ENCODE measurements at regions not wholly inside any gene's neighbourhood (a gene's known extent, or its start where the extent isn't known, plus 50 kb on each side); places are given as distances from the start of the nearest gene placed in this dataset.
A peak's percentile ranks its signal among the peaks of the same experiment; 100 is the strongest.
"Not testable (repeated sequence)": the region's sequence is repeated elsewhere in the genome, so short reads cannot be mapped to it uniquely, and the experiment has no call there.

DNA sequence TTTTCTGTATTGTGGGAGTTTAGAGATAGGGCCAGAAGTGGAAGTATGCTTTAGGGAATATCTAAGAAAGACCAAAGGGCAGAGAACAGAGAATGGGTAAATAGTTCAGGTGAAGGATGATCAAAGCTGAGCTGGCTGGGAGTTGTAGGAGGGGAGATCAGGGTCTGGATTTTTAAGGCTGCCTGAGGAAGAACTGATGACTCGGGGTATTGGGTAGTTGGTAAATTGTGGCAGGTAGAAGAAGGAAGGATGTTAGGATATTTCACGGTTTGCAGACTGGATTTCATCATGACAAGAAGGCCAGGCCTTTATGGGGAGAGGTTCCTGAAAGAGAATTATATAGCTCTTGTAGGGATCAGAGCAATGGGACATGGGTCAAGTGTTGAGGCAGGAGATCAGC, 492.9 kb downstream of the UTRN start:
- DNase-seq (ENCODE audit: low read depth), result no peak

DNA sequence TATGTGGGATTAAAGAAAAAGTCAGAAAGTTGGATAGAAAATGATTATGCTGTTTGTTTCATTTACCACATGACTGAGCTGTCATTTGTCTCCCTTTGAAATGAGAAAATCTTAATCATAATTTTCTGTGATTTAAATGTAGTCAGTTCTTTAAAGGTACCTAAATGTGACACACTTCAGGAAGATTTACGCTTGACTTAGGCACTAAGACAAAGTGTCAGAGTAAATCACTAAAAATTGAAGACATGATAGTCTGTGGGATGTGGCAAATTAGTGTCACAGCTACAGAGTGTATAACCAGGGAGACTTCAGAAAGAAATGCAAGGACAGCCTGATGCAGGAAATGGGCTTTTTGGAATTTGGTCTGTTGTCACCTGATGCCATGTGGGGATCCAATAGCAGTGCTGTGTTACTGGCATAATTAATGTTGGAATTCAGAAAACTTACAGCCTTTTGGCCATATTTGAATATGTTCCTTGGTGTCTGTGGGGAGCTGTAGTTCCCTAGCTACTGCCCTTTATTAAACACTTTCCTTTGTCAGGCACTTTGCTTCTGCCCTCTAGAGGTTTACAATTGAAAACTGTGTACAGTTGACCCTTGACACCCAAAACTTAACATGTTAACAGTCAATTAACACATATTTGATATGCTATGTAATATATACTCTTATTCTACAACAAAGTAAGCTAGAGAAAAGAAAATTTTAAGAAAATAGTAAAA, 493.8 kb downstream of the UTRN start:
- DNase-seq (ENCODE audit: low read depth), result no peak

DNA sequence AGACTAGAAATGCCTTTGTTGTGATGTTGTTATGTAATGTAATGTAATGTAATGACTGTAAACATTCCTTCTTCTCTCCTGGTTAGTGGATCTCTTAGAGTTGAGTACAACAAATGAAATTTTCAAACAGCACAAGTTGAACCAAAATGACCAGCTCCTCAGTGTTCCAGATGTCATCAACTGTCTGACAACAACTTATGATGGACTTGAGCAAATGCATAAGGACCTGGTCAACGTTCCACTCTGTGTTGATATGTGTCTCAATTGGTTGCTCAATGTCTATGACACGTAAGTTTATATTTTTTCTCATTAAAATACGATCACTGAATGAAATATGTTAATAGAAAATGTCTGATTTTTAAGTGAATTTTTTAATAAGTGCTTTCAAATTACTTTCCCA, 496.7 kb downstream of the UTRN start:
- DNase-seq (ENCODE audit: low read depth), result no peak

DNA sequence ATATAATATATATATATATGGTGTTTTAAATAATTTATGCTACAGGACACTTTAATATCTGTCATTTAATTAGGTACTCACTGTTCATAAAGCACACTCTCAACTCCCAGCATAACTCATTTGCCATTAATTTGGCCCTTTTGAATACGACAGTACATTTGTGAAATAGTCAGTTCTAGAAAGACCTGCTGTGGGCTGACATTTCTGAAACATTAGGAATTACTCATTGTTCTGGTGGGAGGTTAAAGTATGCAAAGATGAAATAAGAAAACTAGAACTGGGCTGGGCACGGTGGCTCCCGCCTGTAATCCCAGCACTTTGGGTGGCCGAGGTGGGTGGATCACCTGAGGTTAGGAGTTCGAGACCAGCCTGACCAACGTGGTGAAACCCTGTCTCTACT, 497.5 kb downstream of the UTRN start:
- DNase-seq (ENCODE audit: low read depth), result no peak

DNA sequence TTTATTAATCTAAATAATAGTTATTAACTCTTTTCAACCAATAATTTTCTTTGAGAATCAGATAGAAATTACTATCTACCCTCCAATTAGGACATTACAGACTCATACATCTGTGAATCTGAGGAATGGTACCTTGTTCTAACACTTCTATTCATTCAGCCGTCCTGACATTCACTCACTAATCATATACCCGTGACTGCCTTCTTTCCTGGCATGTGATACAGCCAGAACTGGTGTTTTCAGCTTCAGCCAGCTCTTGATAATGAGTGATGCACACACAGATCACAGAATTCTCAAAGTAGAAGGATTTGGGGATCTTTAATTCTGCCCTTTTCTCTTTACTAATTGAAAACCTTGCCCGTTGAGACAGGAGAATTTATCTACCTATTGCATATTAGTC, 499.9 kb downstream of the UTRN start:
- no peak for DNase-seq (ENCODE audit: low read depth)

DNA sequence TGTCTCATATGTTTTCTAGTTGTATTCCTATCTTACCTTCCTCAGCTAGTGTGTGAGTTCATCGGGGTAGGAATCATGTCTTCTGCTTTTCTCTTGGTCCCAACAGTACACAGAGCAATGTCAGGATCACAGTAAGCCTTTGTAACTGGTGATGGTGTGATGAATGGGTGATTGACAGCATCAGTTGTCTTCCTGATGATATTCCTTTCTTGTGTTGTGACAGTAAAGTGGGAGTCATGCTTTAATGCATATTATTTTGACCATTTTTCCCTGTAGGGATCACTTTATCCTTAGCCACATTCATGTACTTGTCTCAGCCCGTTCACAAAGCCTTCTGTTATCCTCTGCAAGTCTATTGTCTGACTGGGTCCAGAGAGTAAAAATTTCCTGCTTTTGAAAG, 501.7 kb downstream of the UTRN start:
- DNase-seq (ENCODE audit: low read depth), result no peak

DNA sequence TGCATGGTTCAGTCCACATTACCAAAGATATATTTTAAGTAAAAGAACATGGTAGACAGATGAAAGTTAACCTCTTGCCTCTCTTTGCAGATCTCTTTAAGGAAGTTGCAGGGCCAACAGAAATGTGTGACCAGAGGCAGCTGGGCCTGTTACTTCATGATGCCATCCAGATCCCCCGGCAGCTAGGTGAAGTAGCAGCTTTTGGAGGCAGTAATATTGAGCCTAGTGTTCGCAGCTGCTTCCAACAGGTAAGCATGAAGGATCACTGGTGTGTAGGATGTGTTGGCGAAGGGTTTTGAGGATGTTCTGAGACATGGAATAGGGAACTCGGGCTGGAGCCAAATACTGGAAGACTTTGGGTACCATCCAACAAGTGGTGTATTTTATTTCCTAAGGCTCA, 508.6 kb downstream of the UTRN start:
- no peak for DNase-seq (ENCODE audit: low read depth)

DNA sequence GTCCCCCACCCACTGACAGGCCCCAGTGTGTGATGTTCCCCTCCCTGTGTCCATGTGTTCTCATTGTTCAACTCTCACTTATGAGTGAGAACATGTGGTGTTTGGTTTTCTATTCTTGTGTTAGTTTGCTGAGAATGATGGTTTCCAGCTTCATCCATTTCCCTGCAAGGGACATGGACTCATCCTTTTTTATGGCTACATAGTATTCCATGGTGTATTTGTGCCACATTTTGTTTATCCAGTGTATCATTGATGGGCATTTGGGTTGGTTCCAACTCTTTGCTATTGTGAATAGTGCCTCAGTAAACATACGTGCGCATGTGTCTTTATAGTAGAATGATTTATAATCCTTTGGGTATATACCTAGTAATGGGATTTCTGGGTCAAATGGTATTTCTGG, 509.9 kb downstream of the UTRN start:
- not testable (repeated sequence) for DNase-seq (ENCODE audit: low read depth)

DNA sequence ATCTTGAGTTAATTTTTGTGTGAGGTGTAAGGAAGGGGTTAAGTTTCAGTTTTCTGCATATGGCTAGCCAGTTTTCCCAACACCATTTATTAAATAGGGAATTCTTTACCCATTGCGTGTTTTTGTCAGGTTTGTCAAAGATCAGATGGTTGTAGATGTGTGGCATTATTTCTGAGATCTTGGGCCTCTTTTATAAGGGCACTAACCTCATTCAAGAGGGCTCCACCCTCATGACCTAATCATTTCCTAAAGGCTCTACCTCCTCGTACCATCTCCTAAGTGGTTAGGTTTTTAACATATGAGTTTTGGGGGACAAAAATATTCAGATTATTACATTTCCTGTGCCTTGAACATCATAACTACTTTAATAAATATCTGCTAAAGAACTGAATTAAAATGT, 510.9 kb downstream of the UTRN start:
- DNase-seq (ENCODE audit: low read depth), result no peak

DNA sequence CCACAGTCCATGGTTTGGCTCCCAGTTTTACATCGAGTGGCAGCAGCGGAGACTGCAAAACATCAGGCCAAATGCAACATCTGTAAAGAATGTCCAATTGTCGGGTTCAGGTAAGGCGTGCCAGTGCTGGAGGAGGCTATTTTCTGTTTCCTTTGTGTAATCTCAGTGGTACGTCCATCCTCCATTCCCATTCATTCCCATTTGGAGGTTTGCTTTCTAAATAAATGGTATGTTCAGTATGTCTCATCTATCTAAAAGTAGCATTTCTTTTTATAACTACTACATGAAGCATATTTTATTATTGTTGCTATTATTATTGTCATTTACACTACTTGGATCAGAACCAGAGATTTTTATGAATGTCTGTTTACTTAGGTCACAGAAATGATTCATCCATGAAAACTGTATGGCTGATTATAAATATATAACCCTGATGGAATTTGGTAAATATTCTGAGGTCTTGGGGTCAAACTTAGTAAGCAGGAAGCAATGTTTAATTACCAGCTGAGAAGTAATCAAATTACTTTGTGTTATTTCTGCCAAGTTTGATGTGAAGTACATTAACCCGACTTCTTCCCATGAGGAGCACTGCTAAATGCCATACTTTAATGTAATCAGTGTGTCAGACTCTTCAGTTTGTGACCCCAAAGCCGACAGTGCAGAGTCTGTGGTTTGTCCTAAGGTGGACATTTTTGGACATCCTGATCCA, 512.9 kb downstream of the UTRN start:
- DNase-seq (ENCODE audit: low read depth), result peak; percentile 94

DNA sequence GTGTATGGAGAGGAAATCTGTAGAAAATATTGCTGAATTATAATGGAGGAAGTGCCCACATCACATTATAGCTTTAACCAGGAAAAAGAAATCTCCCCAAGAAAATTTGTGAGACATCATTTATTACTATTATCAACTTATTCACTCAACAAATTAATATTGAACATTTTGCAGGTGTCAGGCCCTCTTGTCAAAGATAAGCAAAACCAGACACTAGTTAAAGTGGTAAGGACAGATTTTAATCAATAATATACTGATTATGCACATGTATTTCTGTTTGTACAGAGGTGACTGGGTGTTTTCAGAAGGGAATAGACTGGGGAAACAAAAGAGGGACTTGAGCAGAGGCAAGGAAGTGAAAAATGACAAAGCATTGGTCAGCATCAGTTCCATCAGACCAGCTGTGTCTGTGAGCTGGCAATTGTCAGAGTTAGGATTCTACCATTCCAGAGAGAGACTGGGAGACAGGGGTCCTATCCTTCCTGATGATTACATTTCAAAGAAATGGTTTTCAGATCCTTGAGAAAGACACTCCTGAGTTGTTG, 519.2 kb downstream of the UTRN start:
- no peak for DNase-seq (ENCODE audit: low read depth)

DNA sequence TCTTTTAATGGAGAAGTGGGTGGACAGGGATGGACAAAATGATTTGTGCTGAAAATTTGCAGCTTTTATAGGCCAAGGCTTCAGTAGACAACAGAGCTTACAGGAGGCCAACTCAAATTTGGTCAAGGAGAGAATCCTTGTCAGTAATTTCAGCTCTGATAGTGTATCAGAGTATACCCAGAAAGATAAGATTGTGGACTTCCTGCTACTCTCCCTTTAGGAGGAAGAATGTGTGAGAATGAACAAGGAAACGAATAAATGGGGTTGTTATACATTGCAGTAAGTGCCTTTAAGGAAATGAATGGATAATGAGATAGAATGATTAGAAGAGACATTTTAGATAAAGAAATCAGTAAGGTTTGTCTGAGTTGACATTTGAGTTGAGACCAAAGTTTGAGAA, 519.9 kb downstream of the UTRN start:
- no peak for DNase-seq (ENCODE audit: low read depth)

DNA sequence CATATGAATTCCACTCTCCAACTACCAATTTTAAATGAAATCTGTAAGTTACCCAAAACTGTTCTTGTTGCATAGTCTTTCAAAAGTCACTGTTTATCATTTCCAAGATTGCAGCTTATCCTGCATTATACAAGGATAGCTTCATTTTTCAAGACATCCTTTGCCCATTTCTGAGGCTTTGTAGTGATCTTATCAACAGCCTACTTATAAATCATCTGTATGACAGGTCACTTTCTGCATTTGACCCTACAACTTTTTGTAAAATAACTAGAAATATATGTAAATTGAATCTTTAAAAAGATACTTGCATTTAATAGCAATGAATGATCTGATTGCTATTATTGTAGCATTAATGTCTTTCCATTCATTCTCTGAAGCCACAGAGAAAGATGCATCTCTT, 521.1 kb downstream of the UTRN start:
- no peak for DNase-seq (ENCODE audit: low read depth)

DNA sequence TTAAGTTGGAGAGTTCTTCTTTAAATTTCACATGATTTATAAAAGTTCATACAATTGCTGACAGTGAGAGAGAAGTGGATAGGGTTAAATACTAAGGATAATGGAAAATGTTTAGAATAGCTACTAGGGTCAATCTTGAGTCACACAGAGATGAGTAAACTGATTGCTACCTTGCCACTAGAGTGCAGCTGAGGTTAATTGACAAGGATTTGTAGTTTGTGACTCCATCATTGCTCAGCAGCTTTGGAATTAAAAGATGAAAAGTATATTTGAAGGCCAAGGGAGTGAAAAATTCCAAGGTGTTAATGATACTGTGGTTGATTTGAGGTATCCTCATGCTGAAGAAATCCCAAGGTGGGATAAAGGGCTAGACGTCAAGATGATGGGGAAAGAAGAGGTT, 524.0 kb downstream of the UTRN start:
- no peak for DNase-seq (ENCODE audit: low read depth)

DNA sequence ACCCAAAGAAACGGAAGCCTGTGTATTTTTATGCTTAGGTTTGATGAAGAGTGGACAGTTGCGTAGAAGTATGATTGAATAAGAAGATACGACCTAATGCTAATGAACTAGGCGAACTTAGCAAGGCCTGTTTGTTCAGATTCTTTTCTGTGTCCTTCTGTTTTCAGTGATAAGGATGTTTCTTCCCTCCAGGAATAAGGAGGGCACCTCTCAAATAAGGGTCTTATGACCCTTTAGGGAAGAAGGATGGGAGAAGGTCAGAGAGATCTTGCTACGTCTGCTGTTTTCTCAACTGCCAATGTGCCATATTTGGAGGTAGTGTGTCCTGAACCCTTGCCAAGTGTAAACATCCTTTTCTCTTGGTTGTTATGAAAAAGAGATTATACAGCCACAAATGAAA, 524.8 kb downstream of the UTRN start:
- DNase-seq (ENCODE audit: low read depth), result no peak

DNA sequence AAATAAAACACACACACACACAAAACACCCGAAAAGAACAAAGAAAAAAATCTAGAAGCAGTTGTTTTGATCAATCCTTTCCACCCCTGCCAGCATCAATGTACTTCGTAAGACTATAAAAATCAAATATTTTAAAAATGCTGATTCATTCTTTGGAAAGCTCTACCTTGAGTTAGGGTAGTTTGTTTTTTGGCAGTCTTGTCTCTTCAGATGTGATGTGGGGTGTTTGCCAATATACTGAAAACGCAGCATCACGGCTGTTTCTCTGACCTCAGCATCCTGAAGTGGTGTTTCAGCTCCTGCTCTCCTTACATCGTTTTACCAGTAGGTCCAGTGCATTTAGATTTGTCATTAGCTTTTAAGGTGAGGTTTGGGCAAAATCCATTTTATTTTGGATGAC, 526.0 kb downstream of the UTRN start:
- no peak for DNase-seq (ENCODE audit: low read depth)

DNA sequence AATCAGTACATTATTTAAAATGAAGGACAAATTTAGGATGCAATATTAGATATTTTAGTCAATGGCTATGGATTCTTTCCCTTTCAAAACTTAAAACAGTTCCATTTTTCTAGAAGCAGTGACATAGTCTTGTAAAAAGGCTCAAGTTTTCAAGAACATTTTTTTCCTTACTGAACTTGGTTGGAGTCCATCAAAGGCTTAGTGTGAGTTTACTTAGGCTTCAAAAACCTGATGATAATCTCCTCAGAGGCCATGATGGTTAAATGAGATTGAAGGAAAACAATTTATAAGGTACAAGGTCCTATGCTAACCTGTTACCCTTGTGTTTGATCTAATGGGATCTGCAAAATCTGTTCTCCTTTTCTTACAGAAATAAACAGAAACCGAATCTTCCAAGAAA, 531.8 kb downstream of the UTRN start:
- DNase-seq (ENCODE audit: low read depth), result no peak

DNA sequence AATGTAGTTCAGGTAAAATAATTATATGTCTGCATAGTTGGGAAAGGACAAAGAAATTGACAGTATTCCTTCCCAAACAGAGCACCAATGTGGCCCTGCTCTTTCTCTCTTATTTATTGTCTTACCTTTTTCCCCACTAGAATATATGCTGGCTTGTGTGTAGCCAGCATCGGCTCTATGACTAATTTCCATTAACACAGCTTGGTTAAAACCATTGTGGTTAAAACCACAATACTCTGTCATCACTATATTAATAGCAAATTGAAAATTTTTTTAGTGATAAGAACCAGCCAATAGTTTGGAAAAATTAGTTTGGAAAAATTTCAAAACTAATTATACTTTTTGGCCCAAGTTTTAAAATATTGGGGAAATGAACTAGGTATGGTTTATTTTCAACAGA, 535.1 kb downstream of the UTRN start:
- DNase-seq (ENCODE audit: low read depth), result no peak

DNA sequence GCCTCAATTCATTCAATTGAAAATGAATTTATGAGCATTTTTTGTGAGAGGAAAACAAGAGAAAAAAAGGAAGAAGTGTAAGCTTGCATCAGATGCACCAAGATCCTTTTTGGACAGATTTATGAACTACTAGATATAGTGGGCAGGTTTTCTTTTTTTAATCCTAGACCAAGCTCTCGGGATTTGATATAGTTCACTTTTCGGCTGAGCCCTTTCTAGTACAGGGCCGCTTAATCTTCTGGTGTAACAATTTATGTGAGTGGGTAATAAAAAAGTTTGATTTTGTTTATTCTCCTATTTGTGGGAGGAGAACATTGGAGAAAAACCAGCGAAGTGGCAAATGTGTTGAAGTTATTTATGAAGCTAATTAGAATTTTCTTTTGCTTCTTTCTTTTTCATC, 538.0 kb downstream of the UTRN start:
- DNase-seq (ENCODE audit: low read depth), result no peak

DNA sequence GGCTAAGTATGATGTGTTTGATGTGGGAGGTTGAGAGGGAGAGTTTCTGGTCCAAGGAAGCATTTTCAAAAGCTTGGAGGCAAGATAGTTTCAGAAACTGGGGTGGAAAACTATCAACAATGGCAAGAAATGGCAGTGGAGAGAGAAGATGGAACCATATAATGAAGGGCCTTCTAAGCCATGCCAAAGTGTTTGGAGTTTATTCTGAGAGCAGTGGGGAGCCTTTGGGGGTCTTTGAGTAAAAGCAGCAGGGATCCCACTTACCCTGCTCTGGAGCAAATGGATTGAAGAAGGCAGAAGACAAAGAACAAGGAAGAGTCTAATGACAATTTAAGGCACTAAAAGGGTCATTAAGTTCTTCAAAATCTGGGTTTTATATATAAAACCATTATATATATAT, 538.9 kb downstream of the UTRN start:
- no peak for DNase-seq (ENCODE audit: low read depth)

DNA sequence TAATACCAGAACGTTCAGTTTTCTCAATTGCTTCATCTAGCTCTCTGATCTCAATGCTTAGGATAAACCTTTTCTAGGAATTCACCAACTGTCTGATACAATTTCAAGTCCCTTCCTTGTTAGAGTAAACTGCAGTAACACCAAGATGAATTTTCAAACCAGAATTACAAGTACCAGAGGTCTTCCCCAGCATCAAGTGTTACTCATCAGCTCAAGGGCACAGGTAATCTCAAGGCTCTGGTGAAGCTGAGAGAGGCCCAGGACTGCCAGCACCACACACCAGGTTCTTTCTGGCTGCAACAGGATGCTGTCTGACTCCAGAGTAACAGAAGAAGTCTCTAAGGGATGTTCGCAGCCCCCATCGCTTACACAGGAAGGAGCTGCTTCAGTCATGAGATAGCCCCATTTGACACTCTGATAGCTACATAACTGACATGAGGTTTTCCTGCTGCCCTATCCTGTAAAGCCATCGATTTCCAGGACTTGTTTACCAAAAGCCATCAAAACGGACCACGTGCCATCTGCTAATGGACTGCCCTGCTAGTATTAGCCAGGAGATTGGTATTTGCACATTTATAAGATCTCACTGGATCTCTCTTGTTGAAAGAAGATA, 549.4 kb downstream of the UTRN start:
- no peak for DNase-seq (ENCODE audit: low read depth)

DNA sequence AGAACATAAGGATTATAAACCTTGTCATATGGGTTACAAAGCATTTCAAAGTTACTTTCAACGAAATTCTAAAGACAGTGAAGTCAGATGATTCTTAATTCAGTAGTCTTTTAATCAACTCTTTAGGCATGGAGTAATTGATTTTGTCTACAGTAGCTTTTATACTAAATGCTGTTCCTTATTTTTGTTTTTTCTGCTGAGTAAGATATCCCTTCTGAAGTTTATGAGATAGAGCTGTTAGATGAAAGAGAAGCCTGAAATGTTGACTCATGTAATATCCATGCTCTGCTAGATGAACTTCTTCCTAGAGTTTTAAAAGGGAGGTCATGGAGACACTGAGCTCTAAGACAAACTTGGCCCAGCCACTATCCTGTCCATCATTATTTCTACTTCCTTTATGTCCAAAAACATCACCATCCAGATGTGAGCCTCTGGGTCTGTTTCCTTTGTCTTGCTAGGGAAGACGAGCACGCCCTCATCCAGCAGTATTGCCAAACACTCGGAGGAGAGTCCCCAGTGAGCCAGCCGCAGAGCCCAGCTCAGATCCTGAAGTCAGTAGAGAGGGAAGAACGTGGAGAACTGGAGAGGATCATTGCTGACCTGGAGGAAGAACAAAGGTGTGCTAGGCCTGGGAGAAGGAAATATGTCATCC, 550.3 kb downstream of the UTRN start:
- no peak for DNase-seq (ENCODE audit: low read depth)

DNA sequence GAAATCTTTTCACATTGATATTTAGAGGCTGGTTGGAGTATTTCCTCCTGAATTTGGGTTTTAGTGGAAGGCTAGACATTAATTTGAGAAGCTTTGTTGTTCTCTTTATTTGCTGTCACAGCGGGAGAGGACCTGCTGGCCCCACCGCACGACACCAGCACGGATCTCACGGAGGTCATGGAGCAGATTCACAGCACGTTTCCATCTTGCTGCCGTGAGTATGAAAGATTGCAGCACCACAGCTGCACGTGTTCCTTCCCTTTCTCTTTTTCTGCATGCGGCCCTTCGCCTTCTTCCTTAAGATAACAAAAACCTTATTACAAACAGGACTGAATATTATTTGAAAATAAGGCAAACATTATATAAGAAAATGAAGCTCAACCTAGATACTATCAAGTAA, 555.5 kb downstream of the UTRN start:
- DNase-seq (ENCODE audit: low read depth), result no peak

All from fibroblast of gingiva (primary cell).